HEK293 (cell line): ENCODE measurements at regions not wholly inside any gene's neighbourhood (a gene's known extent, or its start where the extent isn't known, plus 50 kb on each side); places are given as distances from the start of the nearest gene placed in this dataset.

Experiments
- CTCF ChIP-seq: fragments of 450-650 bp; formaldehyde crosslinking; IDR thresholded peaks from 2 replicates; pipeline ENCODE4 v1.5.1; 2016; ENCODE audit warnings: missing biosample characterization, missing genetic modification characterization
- KLF1 ChIP-seq: fragments of 450-650 bp; formaldehyde crosslinking; IDR thresholded peaks from 2 replicates; pipeline ENCODE4 v1.5.1; 2016; ENCODE audit warnings: missing biosample characterization, missing genetic modification characterization
- REPIN1 ChIP-seq: fragments of 450-650 bp; formaldehyde crosslinking; IDR thresholded peaks from 2 replicates; pipeline ENCODE4 v1.5.1; 2017; ENCODE audit warnings: missing biosample characterization, missing genetic modification characterization, low read depth
- REST ChIP-seq: fragments of 450-650 bp; formaldehyde crosslinking; IDR thresholded peaks from 2 replicates; pipeline ENCODE4 v1.5.1; 2016; ENCODE audit warnings: missing biosample characterization, missing genetic modification characterization
- SP2 ChIP-seq: fragments of 450-650 bp; formaldehyde crosslinking; IDR thresholded peaks from 2 replicates; pipeline ENCODE4 v1.5.1; 2016; ENCODE audit warnings: missing biosample characterization, missing genetic modification characterization
- TRIM28 ChIP-seq: IDR thresholded peaks from 2 replicates; pipeline ENCODE4 v1.6.1; 2011; ENCODE audit warnings: low read length, control low read depth, borderline replicate concordance
- ZBTB49 ChIP-seq: fragments of 450-650 bp; formaldehyde crosslinking; IDR thresholded peaks from 2 replicates; pipeline ENCODE4 v1.5.1; 2016; ENCODE audit warnings: missing biosample characterization, missing genetic modification characterization, low read depth
- ZFP41 ChIP-seq: fragments of 450-650 bp; formaldehyde crosslinking; IDR thresholded peaks from 2 replicates; pipeline ENCODE4 v1.5.1; 2016; ENCODE audit warnings: missing biosample characterization, missing genetic modification characterization, borderline replicate concordance
- ZNF133 ChIP-seq: fragments of 450-650 bp; formaldehyde crosslinking; IDR thresholded peaks from 2 replicates; pipeline ENCODE4 v1.5.1; 2016; ENCODE audit warnings: missing biosample characterization, missing genetic modification characterization
- ZNF138 ChIP-seq: fragments of 450-650 bp; formaldehyde crosslinking; IDR thresholded peaks from 2 replicates; pipeline ENCODE4 v1.5.1; 2016; ENCODE audit warnings: missing biosample characterization, missing genetic modification characterization, borderline replicate concordance
- ZNF473 ChIP-seq: fragments of 450-650 bp; formaldehyde crosslinking; IDR thresholded peaks from 2 replicates; pipeline ENCODE4 v1.5.1; 2017; ENCODE audit warnings: missing biosample characterization, missing genetic modification characterization
- ZNF549 ChIP-seq: fragments of 450-650 bp; IDR thresholded peaks from 2 replicates; pipeline ENCODE4 v1.5.1; 2018; ENCODE audit warnings: missing biosample characterization, missing genetic modification characterization, mild to moderate bottlenecking, inconsistent platforms, moderate library complexity
- ZNF558 ChIP-seq: fragments of 450-650 bp; formaldehyde crosslinking; IDR thresholded peaks from 2 replicates; pipeline ENCODE4 v1.5.1; 2016; ENCODE audit warnings: missing biosample characterization, missing genetic modification characterization

GRCh38 chr4:35872273-35872672 is 372.0 kb downstream of the ARAP2 start:
- TF ChIP-seq CTCF (tag by site-specific recombination): no peak
- TF ChIP-seq REPIN1 (tag by site-specific recombination): no peak
- no peak for TF ChIP-seq KLF1 (tag by site-specific recombination)
- TF ChIP-seq ZNF558: no peak
- no peak for TF ChIP-seq ZNF133 (tag by site-specific recombination)
- TF ChIP-seq ZFP41 (tag by site-specific recombination): no peak
- TF ChIP-seq REST (tag by site-specific recombination): no peak
- no peak for TF ChIP-seq SP2 (tag by site-specific recombination)
- no peak for TF ChIP-seq ZNF138
- no peak for TF ChIP-seq ZBTB49 (tag by site-specific recombination)
- TF ChIP-seq ZNF549 (tag by site-specific recombination): no peak
- no peak for TF ChIP-seq ZNF473 (tag by site-specific recombination)
- no peak for TF ChIP-seq TRIM28
